ENCODE measurements at regions not wholly inside any gene's neighbourhood (a gene's known extent, or its start where the extent isn't known, plus 50 kb on each side); places are given as distances from the start of the nearest gene placed in this dataset.

DNA sequence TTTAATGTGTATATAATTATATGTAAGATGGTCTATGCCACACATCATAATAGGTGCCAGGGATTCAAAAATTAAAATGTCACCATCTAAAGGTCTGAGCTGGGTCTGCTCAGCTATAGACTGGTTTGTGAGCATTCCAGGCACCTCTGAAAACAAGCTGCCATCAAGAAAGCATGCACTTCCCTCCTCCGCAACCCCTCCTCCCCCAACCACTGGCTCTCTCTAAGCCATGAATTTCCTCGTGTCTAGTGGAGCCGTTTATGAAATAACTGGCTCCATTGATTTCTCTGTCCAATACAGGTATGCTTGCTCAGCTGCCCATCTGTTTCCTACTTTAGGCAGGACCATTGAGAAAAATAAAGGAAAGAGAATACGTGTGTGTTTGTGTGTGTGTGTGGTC, 522.6 kb upstream of the PLXNA2 start:
- no peak overlapping the region for H4K91ac ChIP-seq (ENCODE audit: low read length)
- H3K4ac ChIP-seq (ENCODE audit: low read depth in 1 of 2, low read length in 2 of 2) = no peak overlapping the region
- H2BK12ac ChIP-seq (ENCODE audit: low read length in 2 of 2) = no peak overlapping the region
- H4K8ac ChIP-seq (ENCODE audit: low read length) = no peak overlapping the region
- WGBS = 82% methylated on average over 4 of the region's 4 CpGs
- H2BK15ac ChIP-seq (ENCODE audit: low read depth, poor library complexity, severe bottlenecking) = no peak overlapping the region
- no peak overlapping the region for H3K23ac ChIP-seq (ENCODE audit: low read length in 2 of 2)
- no peak overlapping the region for H2AK5ac ChIP-seq (ENCODE audit: low read length, severe bottlenecking)
- H3K9ac ChIP-seq (ENCODE audit: low read length) = no peak overlapping the region
- no peak overlapping the region for H3K4me3 ChIP-seq (ENCODE audit: insufficient read depth in 1 of 2, low read depth in 1 of 2, low read length in 2 of 2)
- no peak overlapping the region for H2BK5ac ChIP-seq (ENCODE audit: low read depth, low read length, poor library complexity, severe bottlenecking)
- H3K4me2 ChIP-seq (ENCODE audit: low read length, poor library complexity, severe bottlenecking) = no peak overlapping the region
- no peak overlapping the region for H2BK120ac ChIP-seq (ENCODE audit: low read depth, low read length)
- no peaks in the 10 kb centered on the region for H3K9me3 ChIP-seq (ENCODE audit: control insufficient read depth, low read length)
- no peak overlapping the region for H3K18ac ChIP-seq (ENCODE audit: low read depth in 1 of 2, low read length in 2 of 2)
- H3K36me3 ChIP-seq (ENCODE audit: control insufficient read depth in 1 of 2, insufficient read depth in 2 of 2, low read depth in 1 of 2, low read length in 2 of 2) = no peaks in the 10 kb centered on the region
- no peak overlapping the region for H3K14ac ChIP-seq (ENCODE audit: low read length in 2 of 2)
- no peaks in the 10 kb centered on the region for H3K79me1 ChIP-seq (replicated peaks; ENCODE audit: low read length, poor library complexity, severe bottlenecking)
- peaks cover 0 to 3% of the 10 kb centered on the region in 2 experiments for H3K27me3 ChIP-seq (ENCODE audit: control insufficient read depth in 1 of 2, insufficient read depth in 1 of 2, low read length in 2 of 2)
- DNase-seq = no peak
- no peak overlapping the region for H3K27ac ChIP-seq (ENCODE audit: low read length, poor library complexity, severe bottlenecking)
- H2AFZ ChIP-seq (ENCODE audit: low read depth, low read length) = no peak overlapping the region
- H3K4me1 ChIP-seq (ENCODE audit: control insufficient read depth, insufficient read depth, low read depth, low read length) = no peaks in the 10 kb centered on the region

DNA sequence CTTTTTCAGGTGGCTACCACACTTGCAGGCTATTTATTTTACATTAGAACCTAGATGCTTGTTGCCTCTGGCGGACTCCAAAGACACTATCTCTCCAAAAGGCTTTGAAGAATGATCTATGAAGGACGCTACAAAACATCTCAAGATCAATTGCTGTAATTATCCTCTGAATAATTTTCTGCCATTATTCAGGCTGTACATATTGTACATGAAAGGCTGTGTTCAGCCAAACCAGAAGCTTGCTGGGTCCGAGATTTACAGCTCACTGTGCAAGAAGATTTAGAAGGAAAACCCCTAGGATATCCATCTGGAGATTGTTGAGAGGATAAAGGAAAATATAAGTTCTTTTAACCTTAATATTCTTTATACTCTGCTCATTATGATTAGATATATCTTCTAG, 523.6 kb upstream of the PLXNA2 start:
- no peak for DNase-seq
- H3K27ac ChIP-seq (ENCODE audit: low read length, poor library complexity, severe bottlenecking) = no peak overlapping the region
- H2BK120ac ChIP-seq (ENCODE audit: low read depth, low read length) = no peak overlapping the region
- WGBS = 65% methylated on average over 3 of the region's 3 CpGs
- no peak overlapping the region for H2BK12ac ChIP-seq (ENCODE audit: low read length in 2 of 2)
- no peaks in the 10 kb centered on the region for H3K9me3 ChIP-seq (ENCODE audit: control insufficient read depth, low read length)
- no peak overlapping the region for H2AFZ ChIP-seq (ENCODE audit: low read depth, low read length)
- no peaks in the 10 kb centered on the region for H3K4me1 ChIP-seq (ENCODE audit: control insufficient read depth, insufficient read depth, low read depth, low read length)
- no peaks in the 10 kb centered on the region for H3K79me1 ChIP-seq (replicated peaks; ENCODE audit: low read length, poor library complexity, severe bottlenecking)
- H2BK15ac ChIP-seq (ENCODE audit: low read depth, poor library complexity, severe bottlenecking) = no peak overlapping the region
- H3K14ac ChIP-seq (ENCODE audit: low read length in 2 of 2) = no peak overlapping the region
- no peak overlapping the region for H3K4me3 ChIP-seq (ENCODE audit: insufficient read depth in 1 of 2, low read depth in 1 of 2, low read length in 2 of 2)
- peaks cover 0 to 3% of the 10 kb centered on the region in 2 experiments for H3K27me3 ChIP-seq (ENCODE audit: control insufficient read depth in 1 of 2, insufficient read depth in 1 of 2, low read length in 2 of 2)
- no peak overlapping the region for H4K8ac ChIP-seq (ENCODE audit: low read length)
- no peak overlapping the region for H3K9ac ChIP-seq (ENCODE audit: low read length)
- no peak overlapping the region for H4K91ac ChIP-seq (ENCODE audit: low read length)
- no peak overlapping the region for H3K4ac ChIP-seq (ENCODE audit: low read depth in 1 of 2, low read length in 2 of 2)
- H3K36me3 ChIP-seq (ENCODE audit: control insufficient read depth in 1 of 2, insufficient read depth in 2 of 2, low read depth in 1 of 2, low read length in 2 of 2) = no peaks in the 10 kb centered on the region
- H2BK5ac ChIP-seq (ENCODE audit: low read depth, low read length, poor library complexity, severe bottlenecking) = no peak overlapping the region
- H3K4me2 ChIP-seq (ENCODE audit: low read length, poor library complexity, severe bottlenecking) = no peak overlapping the region
- H3K18ac ChIP-seq (ENCODE audit: low read depth in 1 of 2, low read length in 2 of 2) = no peak overlapping the region
- no peak overlapping the region for H2AK5ac ChIP-seq (ENCODE audit: low read length, severe bottlenecking)
- no peak overlapping the region for H3K23ac ChIP-seq (ENCODE audit: low read length in 2 of 2)

DNA sequence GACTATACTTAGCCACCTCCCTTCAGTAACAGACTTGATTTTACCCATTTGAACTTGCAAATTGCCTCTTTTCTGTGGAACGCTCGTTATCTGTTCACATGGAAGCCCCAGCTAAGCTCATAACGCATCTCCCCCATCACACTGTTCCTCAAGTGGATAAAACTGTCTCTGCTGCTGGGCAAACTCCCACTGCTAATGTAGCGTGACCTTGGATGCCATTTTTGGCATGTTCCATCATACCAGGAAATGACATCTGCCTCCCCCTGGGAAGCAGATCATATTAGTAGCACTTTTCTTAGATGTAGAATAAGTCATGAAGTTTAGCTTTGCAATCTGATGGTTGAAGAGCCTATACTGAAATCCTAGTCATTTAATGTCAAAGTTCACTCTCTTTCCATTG, 528.7 kb upstream of the PLXNA2 start:
- no peak for DNase-seq
- Histone ChIP-seq H3K27me3 (ENCODE audit: control insufficient read depth in 1 of 2, insufficient read depth in 1 of 2, low read length in 2 of 2) (peaks cover 0 to 1% of the 10 kb centered on the region in 2 experiments), H3K79me1 (replicated peaks; ENCODE audit: low read length, poor library complexity, severe bottlenecking) (no peaks in the 10 kb centered on the region), H3K23ac (ENCODE audit: low read length in 2 of 2) (no peak overlapping the region), H3K14ac (ENCODE audit: low read length in 2 of 2) (no peak overlapping the region), H3K9me3 (ENCODE audit: control insufficient read depth, low read length) (no peaks in the 10 kb centered on the region), H3K27ac (ENCODE audit: low read length, poor library complexity, severe bottlenecking) (no peak overlapping the region), H3K4me1 (ENCODE audit: control insufficient read depth, insufficient read depth, low read depth, low read length) (no peaks in the 10 kb centered on the region), H2BK5ac (ENCODE audit: low read depth, low read length, poor library complexity, severe bottlenecking) (no peak overlapping the region), H3K18ac (ENCODE audit: low read depth in 1 of 2, low read length in 2 of 2) (no peak overlapping the region), H4K91ac (ENCODE audit: low read length) (no peak overlapping the region), H4K8ac (ENCODE audit: low read length) (no peak overlapping the region), H2AFZ (ENCODE audit: low read depth, low read length) (no peak overlapping the region), H3K4me2 (ENCODE audit: low read length, poor library complexity, severe bottlenecking) (no peak overlapping the region), H2BK12ac (ENCODE audit: low read length in 2 of 2) (no peak overlapping the region), H3K9ac (ENCODE audit: low read length) (no peak overlapping the region), H2AK5ac (ENCODE audit: low read length, severe bottlenecking) (no peak overlapping the region), H3K36me3 (ENCODE audit: control insufficient read depth in 1 of 2, insufficient read depth in 2 of 2, low read depth in 1 of 2, low read length in 2 of 2) (no peaks in the 10 kb centered on the region), H2BK120ac (ENCODE audit: low read depth, low read length) (no peak overlapping the region), H3K4ac (ENCODE audit: low read depth in 1 of 2, low read length in 2 of 2) (no peak overlapping the region), H3K4me3 (ENCODE audit: insufficient read depth in 1 of 2, low read depth in 1 of 2, low read length in 2 of 2) (no peak overlapping the region), H2BK15ac (ENCODE audit: low read depth, poor library complexity, severe bottlenecking) (no peak overlapping the region)
- 86% methylated on average over 4 of the region's 4 CpGs for WGBS

DNA sequence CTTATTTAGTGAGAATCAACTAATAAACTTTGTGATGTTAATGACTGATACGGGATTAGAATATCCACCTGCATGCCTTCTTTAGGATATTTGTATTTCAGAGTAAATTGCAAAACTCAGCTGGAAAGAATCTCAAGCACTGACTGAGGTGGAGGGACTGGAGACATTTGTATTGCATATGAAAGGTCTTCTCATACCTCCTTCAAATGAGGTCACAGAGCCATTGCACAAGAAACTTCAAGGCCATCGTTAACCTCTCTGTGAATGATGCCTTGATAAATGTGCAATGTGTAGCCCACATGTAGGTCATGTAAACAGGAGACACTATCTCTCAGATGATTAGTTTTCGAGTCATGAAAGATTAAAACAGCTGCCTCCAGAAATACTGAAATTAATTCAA, 531.7 kb upstream of the PLXNA2 start:
- Histone ChIP-seq H2BK5ac (ENCODE audit: low read depth, low read length, poor library complexity, severe bottlenecking) (no peak overlapping the region), H3K4ac (ENCODE audit: low read depth in 1 of 2, low read length in 2 of 2) (no peak overlapping the region), H3K9me3 (ENCODE audit: control insufficient read depth, low read length) (no peaks in the 10 kb centered on the region), H3K4me1 (ENCODE audit: control insufficient read depth, insufficient read depth, low read depth, low read length) (no peaks in the 10 kb centered on the region), H2AK5ac (ENCODE audit: low read length, severe bottlenecking) (no peak overlapping the region), H2BK12ac (ENCODE audit: low read length in 2 of 2) (no peak overlapping the region), H2AFZ (ENCODE audit: low read depth, low read length) (no peak overlapping the region), H2BK15ac (ENCODE audit: low read depth, poor library complexity, severe bottlenecking) (no peak overlapping the region), H3K36me3 (ENCODE audit: control insufficient read depth in 1 of 2, insufficient read depth in 2 of 2, low read depth in 1 of 2, low read length in 2 of 2) (no peaks in the 10 kb centered on the region), H4K91ac (ENCODE audit: low read length) (no peak overlapping the region), H3K27me3 (ENCODE audit: control insufficient read depth in 1 of 2, insufficient read depth in 1 of 2, low read length in 2 of 2) (no peaks in the 10 kb centered on the region), H4K8ac (ENCODE audit: low read length) (no peak overlapping the region), H3K4me3 (ENCODE audit: insufficient read depth in 1 of 2, low read depth in 1 of 2, low read length in 2 of 2) (no peak overlapping the region), H3K9ac (ENCODE audit: low read length) (no peak overlapping the region), H3K4me2 (ENCODE audit: low read length, poor library complexity, severe bottlenecking) (no peak overlapping the region), H2BK120ac (ENCODE audit: low read depth, low read length) (no peak overlapping the region), H3K18ac (ENCODE audit: low read depth in 1 of 2, low read length in 2 of 2) (no peak overlapping the region), H3K23ac (ENCODE audit: low read length in 2 of 2) (no peak overlapping the region), H3K27ac (ENCODE audit: low read length, poor library complexity, severe bottlenecking) (no peak overlapping the region), H3K14ac (ENCODE audit: low read length in 2 of 2) (no peak overlapping the region), H3K79me1 (replicated peaks; ENCODE audit: low read length, poor library complexity, severe bottlenecking) (no peaks in the 10 kb centered on the region)
- no peak for DNase-seq
- no CpG with 5 or more reads among the region's 3 CpGs for WGBS

All from mesenchymal stem cell (in vitro differentiated cells and primary cell).